MM.1S (cell line): ENCODE measurements at regions not wholly inside any gene's neighbourhood (a gene's known extent, or its start where the extent isn't known, plus 50 kb on each side); places are given as distances from the start of the nearest gene placed in this dataset.

Experiments
- DNase-seq: peaks from one replicate; pipeline ENCODE4 v3.0.0-alpha.2; 2015
- H2AFZ ChIP-seq: fragments of 300-600 bp; sonication (generic); 2 replicates; pipeline ENCODE4 v1.6.0; 2016; ENCODE audit warnings: antibody characterized with exemption, low read length
- H3F3A ChIP-seq: fragments of 300-600 bp; sonication (generic); 2 replicates; pipeline ENCODE4 v1.6.1; 2016; ENCODE audit warnings: mild to moderate bottlenecking, antibody characterized with exemption, low read length, moderate library complexity, mixed read lengths; ENCODE audit not compliant: insufficient read depth
- H3K27ac ChIP-seq: fragments of 300-600 bp; sonication (generic); 2 replicates; pipeline ENCODE4 v1.5.1; 2016; ENCODE audit warnings: mild to moderate bottlenecking, low read length
- H3K27me3 ChIP-seq: fragments of 300-600 bp; sonication (generic); replicated peaks from 2 replicates; pipeline ENCODE4 v1.6.0; 2016; ENCODE audit warnings: low read length; ENCODE audit not compliant: insufficient read depth
- H3K36me3 ChIP-seq: fragments of 300-600 bp; sonication (generic); replicated peaks from 2 replicates; pipeline ENCODE4 v1.6.1; 2016; ENCODE audit warnings: mild to moderate bottlenecking, low read length, mixed read lengths; ENCODE audit not compliant: insufficient read depth
- H3K4me1 ChIP-seq: fragments of 300-600 bp; sonication (generic); 2 replicates; pipeline ENCODE4 v1.6.1; 2016; ENCODE audit warnings: low read length, mixed read lengths
- H3K4me2 ChIP-seq: fragments of 300-600 bp; sonication (generic); 2 replicates; pipeline ENCODE4 v1.6.0; 2016; ENCODE audit warnings: low read depth, low read length
- H3K4me3 ChIP-seq: fragments of 300-600 bp; sonication (generic); 2 replicates; pipeline ENCODE4 v1.5.1; 2016; ENCODE audit warnings: low read length, mixed read lengths
- H3K79me2 ChIP-seq: fragments of 300-600 bp; sonication (generic); 2 replicates; pipeline ENCODE4 v1.6.1; 2016; ENCODE audit warnings: mixed run types, low read length, mixed read lengths
- H3K9ac ChIP-seq: fragments of 300-600 bp; sonication (generic); 2 replicates; pipeline ENCODE4 v1.6.1; 2016; ENCODE audit warnings: low read length, mixed read lengths
- H3K9me2 ChIP-seq: fragments of 300-600 bp; sonication (generic); replicated peaks from 2 replicates; pipeline ENCODE4 v1.6.1; 2016; ENCODE audit warnings: mild to moderate bottlenecking, low read length, mixed read lengths; ENCODE audit not compliant: insufficient read depth
- H3K9me3 ChIP-seq: fragments of 300-600 bp; sonication (generic); replicated peaks from 2 replicates; pipeline ENCODE4 v1.6.1; 2016; ENCODE audit warnings: mild to moderate bottlenecking, low read length, mixed read lengths; ENCODE audit not compliant: insufficient read depth
- H4K20me1 ChIP-seq: fragments of 300-600 bp; sonication (generic); 2 replicates; pipeline ENCODE4 v1.6.1; 2016; ENCODE audit warnings: mild to moderate bottlenecking, low read length, moderate library complexity, mixed read lengths; ENCODE audit not compliant: insufficient read depth
- EZH2 ChIP-seq: fragments of 300-600 bp; sonication (generic); optimal IDR thresholded peaks from 2 replicates; pipeline ENCODE3; 2017; ENCODE audit warnings: low read depth, mild to moderate bottlenecking, antibody characterized with exemption, low read length, mixed read lengths
- EZH2phosphoT487 ChIP-seq: fragments of 300-600 bp; sonication (generic); IDR thresholded peaks from 2 replicates; pipeline ENCODE4 v1.6.1; 2018; ENCODE audit warnings: antibody characterized with exemption, low read length
- TF ChIP-seq, protein P1 (sequence below): fragments of 300-600 bp; sonication (generic); IDR thresholded peaks from 2 replicates; pipeline ENCODE4 v1.5.1; 2016; ENCODE audit warnings: antibody characterized with exemption, low read length, mixed read lengths

DNA sequence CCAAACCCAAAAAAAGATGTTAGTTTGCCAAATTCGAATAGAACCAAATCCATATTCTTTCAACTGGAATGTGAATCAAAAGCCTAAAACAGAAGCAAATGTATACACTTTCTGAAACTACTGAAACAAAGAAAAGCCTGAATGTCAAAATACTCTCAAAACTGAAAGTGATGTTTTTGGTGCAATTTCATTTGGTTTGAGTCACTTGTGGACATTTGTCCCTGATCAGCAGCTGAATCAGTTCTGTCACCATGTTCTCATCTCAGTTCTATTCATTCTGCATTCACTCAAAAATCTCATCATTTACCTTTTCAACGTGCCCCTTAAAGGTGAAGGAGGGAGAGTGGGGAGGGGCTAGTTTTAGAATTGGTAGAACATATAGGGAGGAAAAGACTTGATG lies 266.8 kb downstream of the ABHD5 start:
- Histone ChIP-seq H3K79me2 (no peaks in the 10 kb centered on the region), H3K4me3 (peak overlapping the region; percentile 47), H3K27ac (peak overlapping the region; percentile 63; the same call in 1 of the 2 replicates), H3K36me3 (no peaks in the 10 kb centered on the region), H3K9me3 (no peaks in the 10 kb centered on the region), H3K9ac (no peak overlapping the region; the same call in 1 of the 2 replicates), H3K4me2 (peak overlapping the region; percentile 85), H3K9me2 (no peaks in the 10 kb centered on the region), H3K27me3 (no peaks in the 10 kb centered on the region), H2AFZ (no peak overlapping the region), H3F3A (peaks cover 12% of the 10 kb centered on the region), H4K20me1 (no peaks in the 10 kb centered on the region), H3K4me1 (peaks cover 30% of the 10 kb centered on the region)
- TF ChIP-seq, protein P1, sequence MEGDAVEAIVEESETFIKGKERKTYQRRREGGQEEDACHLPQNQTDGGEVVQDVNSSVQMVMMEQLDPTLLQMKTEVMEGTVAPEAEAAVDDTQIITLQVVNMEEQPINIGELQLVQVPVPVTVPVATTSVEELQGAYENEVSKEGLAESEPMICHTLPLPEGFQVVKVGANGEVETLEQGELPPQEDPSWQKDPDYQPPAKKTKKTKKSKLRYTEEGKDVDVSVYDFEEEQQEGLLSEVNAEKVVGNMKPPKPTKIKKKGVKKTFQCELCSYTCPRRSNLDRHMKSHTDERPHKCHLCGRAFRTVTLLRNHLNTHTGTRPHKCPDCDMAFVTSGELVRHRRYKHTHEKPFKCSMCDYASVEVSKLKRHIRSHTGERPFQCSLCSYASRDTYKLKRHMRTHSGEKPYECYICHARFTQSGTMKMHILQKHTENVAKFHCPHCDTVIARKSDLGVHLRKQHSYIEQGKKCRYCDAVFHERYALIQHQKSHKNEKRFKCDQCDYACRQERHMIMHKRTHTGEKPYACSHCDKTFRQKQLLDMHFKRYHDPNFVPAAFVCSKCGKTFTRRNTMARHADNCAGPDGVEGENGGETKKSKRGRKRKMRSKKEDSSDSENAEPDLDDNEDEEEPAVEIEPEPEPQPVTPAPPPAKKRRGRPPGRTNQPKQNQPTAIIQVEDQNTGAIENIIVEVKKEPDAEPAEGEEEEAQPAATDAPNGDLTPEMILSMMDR: no peak
- TF ChIP-seq EZH2phosphoT487 (no peak), EZH2 (no peak)
- peak; percentile 70 for DNase-seq

GRCh38 chr3:43958005-43958770 lies 267.4 kb downstream of the ABHD5 start:
- peak overlapping the region; percentile 85 for H3K4me2 ChIP-seq
- peaks cover 30% of the 10 kb centered on the region for H3K4me1 ChIP-seq
- H3K4me3 ChIP-seq: peak overlapping the region; percentile 47

DNA sequence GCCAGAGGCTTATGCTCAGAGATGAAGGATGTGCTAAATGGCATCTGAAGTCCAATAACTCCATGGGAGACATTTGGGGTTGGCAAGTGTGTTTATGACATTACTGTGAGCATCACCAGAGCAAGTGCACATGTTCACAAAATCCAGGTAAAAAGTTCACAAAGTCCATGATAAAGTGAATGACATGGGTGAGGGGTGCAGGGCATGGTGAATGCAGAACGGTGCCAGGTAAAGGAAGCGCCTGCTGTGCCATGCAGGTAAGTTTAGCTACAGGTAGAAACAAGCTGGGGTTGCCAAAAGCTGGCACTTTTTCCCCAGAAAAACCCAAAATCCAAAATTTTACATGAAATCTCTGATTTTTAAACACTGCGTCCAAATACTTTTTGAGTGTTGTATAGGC lies 268.2 kb downstream of the ABHD5 start:
- H4K20me1 ChIP-seq: no peaks in the 10 kb centered on the region
- H3K9ac ChIP-seq: no peak overlapping the region
- no peak overlapping the region for H3K4me3 ChIP-seq
- H3K36me3 ChIP-seq: no peaks in the 10 kb centered on the region
- no peak overlapping the region for H3K4me2 ChIP-seq
- no peaks in the 10 kb centered on the region for H3K9me2 ChIP-seq
- no peak overlapping the region for H2AFZ ChIP-seq
- H3K9me3 ChIP-seq: no peaks in the 10 kb centered on the region
- DNase-seq: no peak
- TF ChIP-seq EZH2phosphoT487 (no peak), EZH2 (no peak)
- TF ChIP-seq, protein P1: no peak
- H3F3A ChIP-seq: peaks cover 12% of the 10 kb centered on the region
- no peak overlapping the region for H3K27ac ChIP-seq
- H3K4me1 ChIP-seq: peaks cover 30% of the 10 kb centered on the region
- no peaks in the 10 kb centered on the region for H3K27me3 ChIP-seq
- no peaks in the 10 kb centered on the region for H3K79me2 ChIP-seq

More at GRCh38 chr3:43958005-43958770, 267.4 kb downstream of the ABHD5 start:
- Histone ChIP-seq H3K36me3 (no peaks in the 10 kb centered on the region), H3K9me2 (no peaks in the 10 kb centered on the region), H2AFZ (no peak overlapping the region), H3K9me3 (no peaks in the 10 kb centered on the region), H3K79me2 (no peaks in the 10 kb centered on the region), H3K27ac (peak overlapping the region; percentile 63; the same call in 1 of the 2 replicates), H3K9ac (no peak overlapping the region; the same call in 1 of the 2 replicates), H4K20me1 (no peaks in the 10 kb centered on the region), H3F3A (peaks cover 12% of the 10 kb centered on the region), H3K27me3 (no peaks in the 10 kb centered on the region)
- no peak for TF ChIP-seq EZH2
- DNase-seq: peak; percentile 44
